WTC11 (cell line): ENCODE measurements at regions not wholly inside any gene's neighbourhood (a gene's known extent, or its start where the extent isn't known, plus 50 kb on each side); places are given as distances from the start of the nearest gene placed in this dataset.

Experiments used
- ATAC-seq: fragments of 200-7000 bp; cut with Tn5 transposase; 2 replicates; pipeline ENCODE4 v1.10.0; 2021; ENCODE audit warnings: mild to moderate bottlenecking, moderate library complexity
- CTCF ChIA-PET: fragments of 300-600 bp; sonication (Branson Sonifier 250); formaldehyde crosslinking; loops from one replicate; lab custom pipeline; 2021; ENCODE audit warnings: antibody characterized with exemption; lab: Charles Lee
- POLR2A ChIA-PET: fragments of 350-600 bp; sonication (Branson Sonifier 250); formaldehyde crosslinking; loops from one replicate; lab custom pipeline; 2021; ENCODE audit warnings: antibody characterized with exemption; lab: Charles Lee
- DNase-seq: peaks from one replicate; pipeline ENCODE4 v3.0.0; 2021; ENCODE audit warnings: low spot score
- H3K27ac Mint-ChIP-seq: 2 replicates; pipeline ENCODE4 v1.8.0; 2021; ENCODE audit warnings: mixed read lengths
- H3K27me3 Mint-ChIP-seq: 2 replicates; pipeline ENCODE4 v1.8.0; 2021; ENCODE audit warnings: low read depth, mild to moderate bottlenecking, moderate library complexity, mixed read lengths
- H3K36me3 Mint-ChIP-seq: 2 replicates; pipeline ENCODE4 v1.8.0; 2021; ENCODE audit warnings: mixed read lengths
- H3K4me1 Mint-ChIP-seq: 2 replicates; pipeline ENCODE4 v1.8.0; 2022; ENCODE audit warnings: mixed read lengths
- H3K4me3 Mint-ChIP-seq: 2 replicates; pipeline ENCODE4 v1.8.0; 2021; ENCODE audit warnings: mild to moderate bottlenecking, moderate library complexity, mixed read lengths
- H3K9me3 Mint-ChIP-seq: 2 replicates; pipeline ENCODE4 v1.8.0; 2021; ENCODE audit warnings: mixed read lengths
- ATF6 ChIP-seq: sonication (generic); formaldehyde crosslinking; IDR thresholded peaks from 2 replicates; pipeline ENCODE4 v1.8.1; 2023; ENCODE audit warnings: mild to moderate bottlenecking, missing genetic modification reagents
- CTCF ChIP-seq: fragments of 200-600 bp; IDR thresholded peaks from 2 replicates; pipeline ENCODE4 v1.8.0; 2022; ENCODE audit warnings: antibody characterized with exemption
- E2F5 ChIP-seq: sonication (generic); formaldehyde crosslinking; IDR thresholded peaks from 2 replicates; pipeline ENCODE4 v1.8.1; 2022; ENCODE audit warnings: mild to moderate bottlenecking, moderate library complexity, missing genetic modification reagents
- ELF4 ChIP-seq: sonication (generic); formaldehyde crosslinking; IDR thresholded peaks from 2 replicates; pipeline ENCODE4 v1.8.1; 2022; ENCODE audit warnings: low read depth, mild to moderate bottlenecking, moderate library complexity, missing genetic modification reagents
- NFATC4 ChIP-seq: fragments of 250-450 bp; sonication (Bioruptor Pico); IDR thresholded peaks from 2 replicates; pipeline ENCODE4 v1.9.0; 2021; ENCODE audit warnings: mild to moderate bottlenecking
- NFE2L1 ChIP-seq: sonication (generic); formaldehyde crosslinking; IDR thresholded peaks from 2 replicates; pipeline ENCODE4 v1.8.1; 2023; ENCODE audit warnings: missing genetic modification reagents
- NFYB ChIP-seq: sonication (generic); formaldehyde crosslinking; conservative IDR thresholded peaks from 2 replicates; pipeline ENCODE4 v1.8.0; 2022; ENCODE audit warnings: low read depth, missing genetic modification reagents
- NR1H2 ChIP-seq: sonication (generic); formaldehyde crosslinking; IDR thresholded peaks from 2 replicates; pipeline ENCODE4 v1.9.0; 2021; ENCODE audit warnings: mild to moderate bottlenecking, moderate library complexity, missing genetic modification reagents
- NR2C2 ChIP-seq: sonication (generic); formaldehyde crosslinking; IDR thresholded peaks from 2 replicates; pipeline ENCODE4 v1.8.0; 2022; ENCODE audit warnings: mild to moderate bottlenecking, missing genetic modification reagents
- PRDM15 ChIP-seq: sonication (generic); formaldehyde crosslinking; IDR thresholded peaks from 2 replicates; pipeline ENCODE4 v1.8.0; 2022; ENCODE audit warnings: missing genetic modification reagents
- TEAD1 ChIP-seq: sonication (generic); formaldehyde crosslinking; IDR thresholded peaks from 2 replicates; pipeline ENCODE4 v1.8.0; 2022; ENCODE audit warnings: mild to moderate bottlenecking, missing genetic modification reagents
- TEAD4 ChIP-seq: sonication (generic); formaldehyde crosslinking; IDR thresholded peaks from 2 replicates; pipeline ENCODE4 v1.8.0; 2022; ENCODE audit warnings: mild to moderate bottlenecking, missing genetic modification reagents
- TP53 ChIP-seq: sonication (generic); formaldehyde crosslinking; IDR thresholded peaks from 2 replicates; pipeline ENCODE4 v1.8.1; 2023; ENCODE audit warnings: mild to moderate bottlenecking, missing genetic modification reagents
- ZNF232 ChIP-seq: sonication (generic); formaldehyde crosslinking; IDR thresholded peaks from 2 replicates; pipeline ENCODE4 v1.8.0; 2022; ENCODE audit warnings: mild to moderate bottlenecking, missing genetic modification reagents
- ZNF281 ChIP-seq: sonication (generic); formaldehyde crosslinking; IDR thresholded peaks from 2 replicates; pipeline ENCODE4 v1.8.0; 2023; ENCODE audit warnings: mild to moderate bottlenecking, missing genetic modification reagents
- ZNF396 ChIP-seq: fragments of 250-450 bp; sonication (Bioruptor Pico); IDR thresholded peaks from 2 replicates; pipeline ENCODE4 v1.8.0; 2021; ENCODE audit warnings: mild to moderate bottlenecking, moderate library complexity, borderline replicate concordance
- ZNF512 ChIP-seq: sonication (generic); formaldehyde crosslinking; IDR thresholded peaks from 2 replicates; pipeline ENCODE4 v1.8.1; 2022; ENCODE audit warnings: missing genetic modification reagents, borderline replicate concordance

GRCh38 chr3:102670986-102671385 lies 236.2 kb downstream of the ZPLD1 start:
- no peak overlapping the region for H3K4me3 Mint-ChIP-seq
- no peaks in the 10 kb centered on the region for H3K9me3 Mint-ChIP-seq
- peaks cover 19% of the 10 kb centered on the region for H3K4me1 Mint-ChIP-seq
- DNase-seq, result no peak
- no peaks in the 10 kb centered on the region for H3K36me3 Mint-ChIP-seq
- H3K27me3 Mint-ChIP-seq, result no peaks in the 10 kb centered on the region
- POLR2A ChIA-PET, result no interaction called here
- CTCF ChIA-PET, result interaction anchor here (1.3 to 4.9 kb wide), 2 partner anchors 70 to 442 kb away, joined by 3 to 54 read pairs; no protein-coding TSS in a partner anchor
- TF ChIP-seq E2F5 (CRISPR knock-in tag) (no peak), ZNF512 (CRISPR knock-in tag) (no peak), TEAD4 (CRISPR knock-in tag) (no peak), NR1H2 (CRISPR knock-in tag) (no peak), ATF6 (CRISPR knock-in tag) (no peak), TP53 (CRISPR knock-in tag) (no peak), PRDM15 (no peak), ZNF281 (no peak), NR2C2 (no peak), TEAD1 (CRISPR knock-in tag) (no peak), NFE2L1 (CRISPR knock-in tag) (no peak), ZNF396 (CRISPR knock-in tag) (no peak), ELF4 (CRISPR knock-in tag) (no peak), NFATC4 (CRISPR knock-in tag) (no peak), ZNF232 (CRISPR knock-in tag) (no peak), NFYB (no peak), CTCF (no peak)
- H3K27ac Mint-ChIP-seq, result no peak overlapping the region
- no peak for ATAC-seq
